Ovary (tissue), 3 donors: ENCODE measurements at regions not wholly inside any gene's neighbourhood (a gene's known extent, or its start where the extent isn't known, plus 50 kb on each side); places are given as distances from the start of the nearest gene placed in this dataset.

Experiments
- CTCF ChIP-seq, 3 donors: fragments of 450-650 bp in 2 of 3; fragments of 200-600 bp in 1 of 3; IDR thresholded peaks; one replicate each; pipeline versions ENCODE4 v1.5.1 to v1.8.0; 2016 to 2022; ENCODE audit warnings: antibody characterized with exemption in 3 of 3, mild to moderate bottlenecking in 1 of 3
- POLR2A ChIP-seq: fragments of 450-650 bp; IDR thresholded peaks from one replicate; pipeline ENCODE4 v1.6.1; 2017; ENCODE audit warnings: antibody characterized with exemption, mild to moderate bottlenecking, moderate library complexity
- donor health status: DM: no; HTN: no; CAD: no.

DNA sequence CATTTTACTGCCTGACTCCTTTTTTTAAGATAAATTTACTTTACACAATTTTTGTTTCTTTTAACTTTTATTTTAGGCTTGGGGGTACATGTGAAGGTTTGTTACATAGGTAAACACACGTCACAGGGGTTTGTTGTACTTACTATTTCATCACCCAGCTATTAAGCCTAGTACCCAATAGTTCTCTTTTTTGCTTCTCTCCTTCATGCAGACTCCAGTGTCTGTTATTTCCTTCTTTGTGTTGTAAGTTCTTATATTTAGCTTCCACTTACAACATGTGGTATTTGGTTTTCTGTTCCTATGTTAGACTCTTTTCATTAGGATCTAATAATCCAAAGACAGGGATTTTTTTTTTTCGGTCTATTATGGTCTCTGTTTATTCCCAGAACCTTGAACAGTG lies 83.5 kb upstream of the CCN6 start:
- TF ChIP-seq POLR2A (no peak), CTCF (IDR thresholded peaks at IDR 0.05) (no peak)
